ENCODE measurements at regions not wholly inside any gene's neighbourhood (a gene's known extent, or its start where the extent isn't known, plus 50 kb on each side); places are given as distances from the start of the nearest gene placed in this dataset.
A peak's percentile ranks its signal among the peaks of the same experiment; 100 is the strongest.

- Mint-ChIP-seq H3K9me3 (ENCODE audit: unreplicated experiment) (no peaks in the 10 kb centered on the region), H3K4me3 (ENCODE audit: unreplicated experiment) (no peak overlapping the region), H3K27me3 (ENCODE audit: unreplicated experiment) (peaks cover 10% of the 10 kb centered on the region), H3K27ac (ENCODE audit: unreplicated experiment) (no peak overlapping the region), H3K4me1 (ENCODE audit: unreplicated experiment) (peaks cover 17% of the 10 kb centered on the region), H3K36me3 (ENCODE audit: low read depth, unreplicated experiment) (peaks cover 6% of the 10 kb centered on the region)
- no peak for DNase-seq (ENCODE audit: low spot score)
- no peak for TF ChIP-seq CTCF (IDR thresholded peaks at IDR 0.05; ENCODE audit: unreplicated experiment)
Measured at GRCh38 chr6:28661097-28661713, 135.5 kb downstream of the GPX5 start.

GRCh38 chr6:28664870-28665396 lies 139.3 kb downstream of the GPX5 start:
- no peaks in the 10 kb centered on the region for H3K36me3 Mint-ChIP-seq (ENCODE audit: low read depth, unreplicated experiment)
- DNase-seq (ENCODE audit: low spot score) = no peak
- H3K27ac Mint-ChIP-seq (ENCODE audit: unreplicated experiment) = no peak overlapping the region
- H3K4me1 Mint-ChIP-seq (ENCODE audit: unreplicated experiment) = no peaks in the 10 kb centered on the region
- H3K9me3 Mint-ChIP-seq (ENCODE audit: unreplicated experiment) = no peaks in the 10 kb centered on the region
- no peak for TF ChIP-seq CTCF (IDR thresholded peaks at IDR 0.05; ENCODE audit: unreplicated experiment)
- H3K4me3 Mint-ChIP-seq (ENCODE audit: unreplicated experiment) = no peak overlapping the region
- H3K27me3 Mint-ChIP-seq (ENCODE audit: unreplicated experiment) = no peaks in the 10 kb centered on the region

- no peak for DNase-seq (ENCODE audit: low spot score)
- Mint-ChIP-seq H3K4me3 (ENCODE audit: unreplicated experiment) (peak overlapping the region; percentile 85), H3K4me1 (ENCODE audit: unreplicated experiment) (peaks cover 6% of the 10 kb centered on the region)
Measured at GRCh38 chr6:28673417-28673786, 147.7 kb downstream of the GPX5 start.

GRCh38 chr6:28673787-28674671 lies 148.3 kb downstream of the GPX5 start:
- H3K9me3 Mint-ChIP-seq (ENCODE audit: unreplicated experiment) = no peaks in the 10 kb centered on the region
- peak; percentile 50 for DNase-seq (ENCODE audit: low spot score)
- peaks cover 8% of the 10 kb centered on the region for H3K27me3 Mint-ChIP-seq (ENCODE audit: unreplicated experiment)
- H3K4me3 Mint-ChIP-seq (ENCODE audit: unreplicated experiment) = peak overlapping the region; percentile 85
- H3K4me1 Mint-ChIP-seq (ENCODE audit: unreplicated experiment) = peaks cover 6% of the 10 kb centered on the region
- no peak for TF ChIP-seq CTCF (IDR thresholded peaks at IDR 0.05; ENCODE audit: unreplicated experiment)
- H3K27ac Mint-ChIP-seq (ENCODE audit: unreplicated experiment) = peak overlapping the region; percentile 40
- H3K36me3 Mint-ChIP-seq (ENCODE audit: low read depth, unreplicated experiment) = no peaks in the 10 kb centered on the region

More at GRCh38 chr6:28673417-28673786, 147.7 kb downstream of the GPX5 start:
- no peaks in the 10 kb centered on the region for H3K36me3 Mint-ChIP-seq (ENCODE audit: low read depth, unreplicated experiment)
- TF ChIP-seq CTCF (IDR thresholded peaks at IDR 0.05; ENCODE audit: unreplicated experiment) = no peak
- peak overlapping the region; percentile 40 for H3K27ac Mint-ChIP-seq (ENCODE audit: unreplicated experiment)
- H3K9me3 Mint-ChIP-seq (ENCODE audit: unreplicated experiment) = no peaks in the 10 kb centered on the region
- H3K27me3 Mint-ChIP-seq (ENCODE audit: unreplicated experiment) = peaks cover 8% of the 10 kb centered on the region

GRCh38 chr6:28675600-28675999 lies 149.9 kb downstream of the GPX5 start:
- peaks cover 6% of the 10 kb centered on the region for H3K4me1 Mint-ChIP-seq (ENCODE audit: unreplicated experiment)
- no peak overlapping the region for H3K4me3 Mint-ChIP-seq (ENCODE audit: unreplicated experiment)
- H3K36me3 Mint-ChIP-seq (ENCODE audit: low read depth, unreplicated experiment) = no peaks in the 10 kb centered on the region
- H3K27ac Mint-ChIP-seq (ENCODE audit: unreplicated experiment) = no peak overlapping the region
- no peaks in the 10 kb centered on the region for H3K9me3 Mint-ChIP-seq (ENCODE audit: unreplicated experiment)
- TF ChIP-seq CTCF (IDR thresholded peaks at IDR 0.05; ENCODE audit: unreplicated experiment) = no peak
- peaks cover 8% of the 10 kb centered on the region for H3K27me3 Mint-ChIP-seq (ENCODE audit: unreplicated experiment)
- no peak for DNase-seq (ENCODE audit: low spot score)

Data from endothelial cell (in vitro differentiated cells).